Ascending aorta (tissue), 2 donors: ENCODE measurements at regions not wholly inside any gene's neighbourhood (a gene's known extent, or its start where the extent isn't known, plus 50 kb on each side); places are given as distances from the start of the nearest gene placed in this dataset.

Experiments used
- DNase-seq, 2 donors: peaks; one replicate each; pipeline ENCODE4 v3.0.0-alpha.2; 2019; ENCODE audit warnings: low spot score in 2 of 2
- H3K27ac ChIP-seq, 2 donors: fragments of 200-600 bp; sonication (generic); one replicate each; pipeline ENCODE4 v1.5.1; 2016 to 2017; ENCODE audit warnings: mild to moderate bottlenecking in 1 of 2
- H3K27me3 ChIP-seq: fragments of 200-600 bp; sonication (generic); one replicate; pipeline ENCODE4 v1.5.1; 2017
- H3K36me3 ChIP-seq, 2 donors: fragments of 200-600 bp; sonication (generic); one replicate each; pipeline ENCODE4 v1.5.1; 2016
- H3K4me1 ChIP-seq, 2 donors: fragments of 200-600 bp; sonication (generic); one replicate each; pipeline ENCODE4 v1.5.1; 2016 to 2017; ENCODE audit warnings: mild to moderate bottlenecking in 1 of 2
- H3K4me3 ChIP-seq, 2 donors: fragments of 200-600 bp; sonication (generic); one replicate each; pipeline ENCODE4 v1.5.1; 2016 to 2017; ENCODE audit warnings: mild to moderate bottlenecking in 1 of 2
- H3K9me3 ChIP-seq, 2 donors: fragments of 200-600 bp; sonication (generic); one replicate each; pipeline ENCODE4 v1.5.1; 2016
- CTCF ChIP-seq, 3 experiments: fragments of 200-600 bp in 2 of 3; fragments of 450-650 bp in 1 of 3; sonication (generic) in 2 of 3; IDR thresholded peaks; one replicate each; pipeline ENCODE4 v1.5.1; 2016 to 2019; ENCODE audit warnings: antibody characterized with exemption in 3 of 3, mild to moderate bottlenecking in 1 of 3, moderate library complexity in 1 of 3
- intact Hi-C: fragments of 100-400 bp; cut with DNase I; formaldehyde crosslinking; loops from one replicate; pipeline ENCODE4 v1.15.1; 2023

DNA sequence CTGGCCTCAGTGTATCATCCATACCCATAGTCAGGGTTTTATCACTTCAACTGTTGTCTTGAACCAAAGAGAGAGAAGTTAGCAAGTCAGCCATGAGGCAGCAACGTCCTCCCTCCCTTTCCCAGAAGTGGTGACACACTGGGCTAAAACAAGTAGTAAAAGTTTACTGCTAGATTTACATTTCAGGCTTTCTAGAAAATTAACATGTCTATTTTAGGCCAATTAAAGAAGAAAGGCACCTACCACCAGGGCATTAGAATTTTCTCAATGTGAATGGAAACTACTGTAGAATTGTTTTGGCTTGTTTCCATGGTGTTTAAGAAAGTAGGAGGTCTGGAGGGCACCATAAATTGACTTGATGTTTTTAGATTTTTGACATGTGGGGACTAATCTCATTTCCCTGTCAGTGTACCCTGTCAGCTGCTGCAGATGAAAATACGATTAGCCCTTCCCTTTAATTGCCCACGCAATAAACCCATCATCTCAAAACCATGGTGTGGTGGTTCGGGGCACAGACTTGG is 121.8 kb upstream of the ELL2 start:
- TF ChIP-seq CTCF (IDR thresholded peaks at IDR 0.05), result no peak
- H3K36me3 ChIP-seq, result no peaks in the 10 kb centered on the region
- H3K4me3 ChIP-seq, result no peak overlapping the region
- no peak for DNase-seq
- no peaks in the 10 kb centered on the region for H3K9me3 ChIP-seq
- H3K27me3 ChIP-seq, result no peaks in the 10 kb centered on the region
- no peaks in the 10 kb centered on the region for H3K4me1 ChIP-seq
- H3K27ac ChIP-seq, result no peak overlapping the region
- intact Hi-C loops, result no loop called here

- Histone ChIP-seq H3K36me3 (no peaks in the 10 kb centered on the region), H3K4me3 (no peak overlapping the region), H3K9me3 (no peaks in the 10 kb centered on the region), H3K27me3 (no peaks in the 10 kb centered on the region), H3K27ac (no peak overlapping the region), H3K4me1 (no peaks in the 10 kb centered on the region)
- TF ChIP-seq CTCF (IDR thresholded peaks at IDR 0.05), result no peak
- intact Hi-C loops, result no loop called here
- DNase-seq, result no peak
Measured at GRCh38 chr5:96081276-96081858, 119.7 kb upstream of the ELL2 start.

GRCh38 chr5:96080557-96080956 is 118.9 kb upstream of the ELL2 start:
- Histone ChIP-seq H3K4me3 (no peak overlapping the region), H3K4me1 (no peaks in the 10 kb centered on the region), H3K9me3 (no peaks in the 10 kb centered on the region), H3K27ac (no peak overlapping the region), H3K36me3 (no peaks in the 10 kb centered on the region), H3K27me3 (no peaks in the 10 kb centered on the region)
- no peak for TF ChIP-seq CTCF (IDR thresholded peaks at IDR 0.05)
- DNase-seq, result no peak
- intact Hi-C loops, result no loop called here

DNA sequence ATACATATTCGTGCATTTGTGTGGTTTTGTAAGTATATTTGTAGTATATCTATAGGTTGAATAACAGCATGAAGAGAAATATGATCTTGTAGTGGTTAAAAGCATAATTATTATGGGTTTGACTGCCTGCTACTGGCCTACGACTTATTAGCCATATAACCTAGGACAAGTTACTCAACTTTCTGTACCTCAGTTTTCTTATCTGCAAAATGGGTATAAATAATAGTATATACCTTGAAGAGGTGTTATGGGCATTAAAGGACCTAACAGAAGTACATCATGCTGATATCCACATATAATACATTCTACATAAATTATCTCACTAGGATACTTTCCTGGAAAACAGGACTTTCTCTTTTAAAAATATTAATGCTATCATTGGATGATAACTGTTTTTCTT is 118.3 kb upstream of the ELL2 start:
- Histone ChIP-seq H3K4me3 (no peak overlapping the region), H3K27ac (no peak overlapping the region), H3K9me3 (no peaks in the 10 kb centered on the region), H3K27me3 (no peaks in the 10 kb centered on the region), H3K36me3 (no peaks in the 10 kb centered on the region), H3K4me1 (no peaks in the 10 kb centered on the region)
- intact Hi-C loops, result no loop called here
- DNase-seq, result no peak
- TF ChIP-seq CTCF (IDR thresholded peaks at IDR 0.05), result no peak

DNA sequence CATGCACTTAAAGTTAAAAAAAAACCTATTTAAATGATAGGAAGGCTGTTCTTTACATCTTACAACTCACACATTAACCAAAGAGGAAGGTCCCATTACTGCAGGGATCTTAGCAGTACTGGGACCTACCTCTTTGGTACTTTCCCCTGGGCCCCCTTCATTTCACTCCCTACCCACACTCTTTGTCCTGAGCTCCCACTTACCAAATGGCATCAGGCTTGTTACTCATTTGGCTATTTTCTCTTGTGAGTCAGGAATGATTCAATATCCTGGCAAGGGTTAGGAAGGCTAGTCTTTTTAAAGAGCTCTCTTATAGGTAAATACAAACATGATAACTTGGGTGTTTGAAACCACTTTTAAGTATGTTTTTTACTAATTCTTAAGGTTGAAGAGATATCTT is 117.4 kb upstream of the ELL2 start:
- Histone ChIP-seq H3K27ac (no peak overlapping the region), H3K9me3 (no peaks in the 10 kb centered on the region), H3K36me3 (no peaks in the 10 kb centered on the region), H3K27me3 (no peaks in the 10 kb centered on the region), H3K4me1 (no peaks in the 10 kb centered on the region), H3K4me3 (no peak overlapping the region)
- TF ChIP-seq CTCF (IDR thresholded peaks at IDR 0.05), result no peak
- intact Hi-C loops, result no loop called here
- DNase-seq, result no peak

- no peak overlapping the region for H3K27ac ChIP-seq
- no peak overlapping the region for H3K4me3 ChIP-seq
- H3K9me3 ChIP-seq, result no peaks in the 10 kb centered on the region
- intact Hi-C loops, result no loop called here
- TF ChIP-seq CTCF (IDR thresholded peaks at IDR 0.05), result no peak
- DNase-seq, result no peak
- H3K27me3 ChIP-seq, result no peaks in the 10 kb centered on the region
- no peaks in the 10 kb centered on the region for H3K4me1 ChIP-seq
- no peaks in the 10 kb centered on the region for H3K36me3 ChIP-seq
Measured at GRCh38 chr5:96076451-96076850, 114.8 kb upstream of the ELL2 start.
